NOMO-1 treated with dmso at 0.1 percent for 144 hours (cell line): ENCODE measurements at regions not wholly inside any gene's neighbourhood (a gene's known extent, or its start where the extent isn't known, plus 50 kb on each side); places are given as distances from the start of the nearest gene placed in this dataset.

Experiments used
- DNase-seq: peaks from one replicate; lab custom pipeline; 2025; ENCODE audit not compliant: unreplicated experiment; lab: John Stamatoyannopoulos, UW

DNA sequence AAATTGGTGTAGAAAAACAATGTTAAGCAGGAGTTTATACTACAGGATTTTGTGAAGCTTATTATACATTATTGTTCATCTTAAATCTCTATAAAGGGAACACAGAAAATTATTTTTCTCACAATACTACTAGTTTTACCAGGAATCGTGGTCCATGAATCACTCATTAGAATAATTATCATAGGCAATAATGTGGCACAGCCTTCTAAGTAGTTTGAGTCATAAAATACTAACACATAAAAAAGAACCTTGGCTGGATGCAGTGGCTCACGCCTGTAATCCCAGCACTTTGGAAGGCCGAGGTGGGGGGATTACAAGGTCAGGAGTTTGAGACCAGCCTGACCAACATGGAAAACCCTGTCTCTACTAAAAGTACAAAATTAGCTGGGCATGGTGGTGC, 393.1 kb upstream of the ZNF717 start:
- no peak for DNase-seq

- DNase-seq = no peak
Measured at GRCh38 chr3:76181213-76181612, 395.9 kb upstream of the ZNF717 start.

DNA sequence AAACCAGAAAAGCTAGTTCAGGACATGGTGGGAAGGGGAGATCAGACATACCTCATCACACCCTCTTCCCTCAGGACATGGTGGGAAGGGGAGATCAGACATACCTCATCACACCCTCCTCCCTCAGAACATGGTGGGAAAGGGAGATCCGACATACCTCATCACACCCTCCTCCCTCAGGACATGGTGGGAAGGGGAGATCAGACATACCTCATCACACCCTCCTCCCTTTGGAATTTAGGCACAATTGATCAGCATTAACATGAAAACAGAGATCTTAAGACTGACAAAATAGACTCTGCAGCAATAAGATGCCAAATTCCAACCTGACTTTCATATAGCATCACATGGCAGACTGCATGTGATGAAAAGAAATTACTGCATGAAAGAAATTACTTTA, 412.7 kb upstream of the ZNF717 start:
- DNase-seq = no peak

DNA sequence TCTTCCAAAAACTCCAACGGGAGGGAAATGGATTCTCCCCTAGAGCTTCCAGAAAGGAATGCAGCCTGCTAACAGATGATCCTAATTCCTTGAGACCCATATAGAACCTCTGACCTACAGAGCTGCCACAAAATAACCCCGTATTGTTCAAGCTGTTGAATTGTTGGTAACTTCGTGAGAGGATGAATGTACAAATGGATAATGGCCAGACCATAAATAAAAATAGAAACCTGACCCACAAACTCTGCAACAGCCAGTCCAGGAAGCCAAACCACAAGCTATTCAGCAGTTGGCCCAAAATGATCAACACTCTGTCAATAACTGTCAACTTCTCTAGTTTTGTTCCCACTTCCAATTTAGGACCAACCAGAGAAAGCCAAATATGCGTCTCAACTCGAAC, 414.0 kb upstream of the ZNF717 start:
- DNase-seq = peak; percentile 74

GRCh38 chr3:76203578-76203977, 418.2 kb upstream of the ZNF717 start:
- DNase-seq = no peak

DNA sequence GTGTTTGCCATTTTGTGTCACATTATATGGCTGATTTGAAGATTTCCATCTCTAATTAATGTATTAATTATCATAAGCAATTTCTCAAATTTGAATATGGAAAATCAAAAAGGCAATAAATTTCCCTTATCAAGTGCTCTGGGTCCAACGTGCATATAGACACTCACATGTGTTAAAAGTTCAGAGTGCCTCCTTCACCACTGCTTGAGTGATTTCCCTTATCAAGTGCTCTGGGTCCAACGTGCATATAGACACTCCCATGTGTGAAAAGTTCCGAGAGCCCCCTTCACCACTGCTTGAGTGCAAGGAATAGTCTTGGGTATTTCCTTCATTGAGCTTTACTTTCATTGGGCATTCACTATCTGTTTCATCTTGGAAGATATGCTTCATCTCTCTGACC, 421.0 kb upstream of the ZNF717 start:
- no peak for DNase-seq

GRCh38 chr3:76212679-76213078, 427.3 kb upstream of the ZNF717 start:
- peak; percentile 40 for DNase-seq

DNA sequence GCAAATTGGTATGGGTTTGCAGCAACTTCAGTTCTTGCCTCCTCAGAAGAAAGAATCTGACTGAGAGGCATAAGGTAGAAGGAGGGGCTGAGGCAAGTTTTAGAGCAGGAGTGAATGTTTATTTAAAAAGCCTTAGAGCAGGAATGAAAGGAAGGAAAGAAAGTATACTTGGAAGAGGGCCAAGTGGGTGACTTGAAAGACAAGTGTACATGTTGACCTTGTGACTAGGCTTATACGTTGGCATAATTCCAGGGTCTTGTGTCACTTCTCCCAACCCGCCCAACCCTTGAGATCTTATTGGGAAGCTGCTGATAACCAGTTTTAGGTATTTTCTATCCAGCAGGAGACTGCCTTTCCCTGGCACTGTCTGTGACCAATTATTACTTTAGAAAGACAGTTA, 436.9 kb upstream of the ZNF717 start:
- DNase-seq = no peak

DNA sequence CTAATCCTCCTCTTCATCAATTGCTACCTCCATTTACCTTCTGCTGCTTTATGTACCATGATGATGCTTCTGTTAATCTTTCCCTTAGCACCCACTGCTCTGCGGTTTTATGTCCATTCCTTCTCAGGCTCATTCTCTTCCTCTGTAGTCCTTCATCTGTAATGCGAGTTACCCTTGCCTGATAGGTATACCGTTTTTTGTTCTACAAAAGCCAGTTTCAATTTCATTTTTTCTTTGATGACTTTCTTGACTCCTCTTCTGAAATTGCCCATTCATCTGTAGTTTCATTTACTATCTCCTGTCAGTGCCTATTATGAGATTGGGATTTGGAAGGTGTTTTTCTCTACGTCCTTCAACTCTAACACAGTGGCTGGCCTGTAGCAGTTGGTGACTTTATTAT, 445.9 kb upstream of the ZNF717 start:
- DNase-seq = no peak

- no peak for DNase-seq
Measured at GRCh38 chr3:76242886-76243753, 457.8 kb upstream of the ZNF717 start.

DNA sequence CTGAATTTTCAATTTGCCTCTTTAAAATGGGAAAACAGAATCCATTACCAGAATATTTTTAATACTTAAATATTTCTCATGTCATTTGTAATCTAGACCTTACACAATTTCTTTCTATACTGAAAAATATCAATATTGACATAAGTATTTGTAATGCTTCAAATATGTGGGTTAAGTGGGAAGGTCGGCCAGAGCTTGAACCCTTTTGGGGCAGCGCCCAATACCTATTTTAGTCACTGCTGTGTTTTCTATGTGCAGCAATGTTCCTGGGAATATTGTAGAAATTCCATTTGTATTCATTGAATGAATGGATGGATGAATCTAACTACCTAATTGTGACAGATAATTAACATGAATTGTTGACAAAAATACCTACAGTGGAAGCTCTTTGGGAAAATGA, 459.7 kb upstream of the ZNF717 start:
- DNase-seq = no peak

GRCh38 chr3:76245622-76246021, 460.3 kb upstream of the ZNF717 start:
- no peak for DNase-seq

- no peak for DNase-seq
Measured at GRCh38 chr3:76264496-76264895, 479.1 kb upstream of the ZNF717 start.

DNA sequence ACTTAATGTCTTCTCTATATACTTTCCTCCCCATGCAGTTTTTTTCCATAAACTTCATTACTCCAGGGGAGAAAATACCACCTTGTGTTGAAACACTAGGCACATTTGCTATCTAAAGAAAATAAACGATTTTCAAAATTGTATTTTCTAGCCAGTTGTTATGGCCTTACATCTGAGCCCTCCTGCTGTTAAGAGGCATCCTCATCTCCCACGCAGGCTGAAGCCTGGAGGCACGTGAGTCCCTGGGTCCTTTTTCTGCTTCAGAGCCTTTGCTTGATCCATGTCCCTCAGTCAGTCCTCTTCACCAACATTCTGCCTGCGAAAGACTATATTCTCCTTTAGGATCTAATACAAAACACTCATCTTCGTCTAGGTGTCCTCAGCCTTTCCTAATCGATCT, 479.6 kb upstream of the ZNF717 start:
- DNase-seq = no peak

DNA sequence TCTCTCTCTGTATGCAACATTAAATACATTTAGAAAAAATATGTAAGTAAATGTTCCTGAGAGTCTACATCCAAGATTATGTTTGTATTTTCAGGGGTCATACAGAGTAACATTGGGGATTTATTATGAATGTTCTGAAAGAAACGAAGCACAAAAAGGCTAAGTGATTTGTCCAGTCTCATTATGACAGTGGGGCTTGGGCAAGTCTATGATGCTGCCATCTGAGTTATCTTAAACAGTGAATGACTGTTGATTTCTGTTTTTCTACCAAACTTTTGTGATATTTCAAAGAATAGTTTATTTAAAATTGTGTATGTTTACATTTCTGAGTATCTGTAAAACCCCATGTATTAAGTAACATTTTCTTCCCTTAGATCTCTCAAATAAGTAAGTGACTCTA, 481.2 kb upstream of the ZNF717 start:
- no peak for DNase-seq

DNA sequence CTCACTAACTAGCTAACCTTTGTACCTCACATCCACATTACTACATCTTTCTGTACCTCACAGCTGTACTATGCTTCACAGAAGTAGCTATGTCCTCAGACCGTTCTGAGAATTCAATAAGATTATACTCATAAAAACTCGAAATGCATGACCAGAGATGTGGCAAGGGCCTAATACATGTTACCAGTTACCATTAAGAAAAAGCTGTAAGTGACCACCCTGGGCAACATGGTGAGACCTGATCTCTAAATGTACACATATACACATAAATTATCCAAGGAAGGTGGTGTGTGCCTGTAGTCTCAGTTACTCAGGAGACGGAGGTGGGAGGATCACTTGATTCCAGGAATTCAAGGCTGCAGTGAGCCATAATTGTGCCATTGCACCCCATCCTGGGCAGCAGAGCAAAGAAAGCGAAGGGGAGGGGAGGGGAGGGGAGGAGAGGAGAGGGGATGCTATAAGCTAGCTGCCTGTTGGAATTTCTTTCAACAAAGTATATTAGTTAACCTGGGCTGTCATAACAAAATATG, 482.6 kb upstream of the ZNF717 start:
- DNase-seq = no peak

GRCh38 chr3:76293856-76294255, 508.5 kb upstream of the ZNF717 start:
- DNase-seq = no peak

GRCh38 chr3:76300746-76301145, 515.4 kb upstream of the ZNF717 start:
- no peak for DNase-seq

DNA sequence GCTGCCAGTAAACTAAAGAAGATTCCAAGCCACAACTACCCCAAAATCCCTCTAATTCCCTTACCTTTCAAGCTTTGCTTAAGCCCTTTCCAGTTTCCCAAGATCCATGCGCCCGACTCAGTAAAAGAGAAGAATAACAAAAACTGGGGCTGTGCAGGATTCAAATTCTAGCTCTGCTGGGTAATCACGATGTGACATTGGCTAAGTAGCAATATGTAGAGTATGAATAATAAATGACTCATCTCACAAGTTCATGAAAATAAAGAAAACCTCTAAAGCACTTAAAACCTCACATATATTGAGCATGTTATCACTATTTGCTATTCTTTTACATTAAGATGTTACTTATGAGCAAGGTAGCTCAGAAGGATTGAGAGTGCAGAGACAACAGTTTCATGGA, 522.2 kb upstream of the ZNF717 start:
- DNase-seq = no peak

DNA sequence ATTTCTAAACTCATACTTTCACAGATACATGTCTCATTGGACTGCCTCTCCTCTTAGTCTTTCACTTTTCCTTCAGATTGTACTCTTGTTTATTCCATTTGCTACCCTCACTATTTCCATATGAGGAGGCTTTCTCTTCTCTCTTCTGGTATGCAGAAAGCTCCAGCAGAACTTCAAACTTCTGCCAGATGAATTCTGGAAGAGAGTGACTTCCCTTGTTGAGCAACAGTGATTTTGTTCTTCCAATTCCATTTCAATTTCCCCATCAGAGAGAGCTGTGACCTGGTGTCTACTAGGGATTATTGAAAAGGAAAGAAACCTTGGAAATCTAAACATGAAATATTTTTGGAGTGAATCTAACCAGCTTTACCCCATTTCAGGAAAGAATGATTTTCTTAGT, 523.2 kb upstream of the ZNF717 start:
- no peak for DNase-seq

- DNase-seq = no peak
Measured at GRCh38 chr3:76310089-76310488, 524.7 kb upstream of the ZNF717 start.

DNA sequence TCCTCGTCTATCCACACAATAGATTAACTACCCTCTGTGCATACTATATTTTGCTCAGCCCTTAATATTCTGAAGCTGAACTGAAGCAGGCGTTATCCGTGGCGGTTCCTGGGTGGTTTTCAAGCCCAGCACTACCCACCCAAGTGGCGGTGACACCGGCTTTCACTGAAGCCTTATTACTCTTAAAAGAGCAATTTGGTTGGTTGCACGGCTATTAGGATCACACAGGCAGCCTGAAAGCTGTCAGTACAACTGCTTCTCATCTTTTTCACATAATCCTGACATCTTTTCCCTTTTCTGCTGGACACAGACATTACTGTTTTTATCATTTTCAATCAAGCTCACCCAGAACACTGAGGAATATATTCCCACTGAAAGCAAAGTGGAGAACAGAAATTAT, 525.3 kb upstream of the ZNF717 start:
- no peak for DNase-seq

DNA sequence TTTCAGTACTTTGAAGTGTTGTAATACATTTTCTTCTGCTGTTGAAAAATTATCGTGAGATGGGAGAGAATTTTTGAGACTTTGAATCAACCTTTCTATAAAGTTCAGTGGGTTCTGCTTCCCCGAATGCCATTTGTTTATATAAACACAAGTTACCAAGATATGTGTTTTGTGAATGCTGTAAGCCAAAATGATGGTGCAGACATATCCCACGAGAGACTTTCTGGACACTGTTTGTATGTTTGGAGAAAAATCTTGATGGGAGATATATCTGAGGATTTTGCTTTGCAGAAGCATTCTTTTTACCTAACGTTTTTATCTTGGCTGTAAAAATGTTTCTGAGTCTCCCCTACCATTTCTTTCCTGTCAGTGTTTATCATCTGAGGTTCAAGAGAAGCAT, 526.6 kb upstream of the ZNF717 start:
- no peak for DNase-seq
